Esophagus squamous epithelium (tissue), 5 donors: ENCODE measurements at regions not wholly inside any gene's neighbourhood (a gene's known extent, or its start where the extent isn't known, plus 50 kb on each side); places are given as distances from the start of the nearest gene placed in this dataset.

ENCODE experiments used
- DNase-seq: peaks from one replicate; lab custom pipeline; 2025; lab: John Stamatoyannopoulos, UW
- H3K27ac ChIP-seq, 4 donors: fragments of 200-600 bp; sonication (generic); one replicate each; pipeline ENCODE4 v1.5.1; 2016 to 2019; ENCODE audit warnings: mild to moderate bottlenecking in 1 of 4
- H3K27me3 ChIP-seq, 4 donors: fragments of 200-600 bp; sonication (generic); 1 replicate in 3 of 4; 2 replicates in 1 of 4; pipeline versions ENCODE4 v1.5.1 to v1.6.0; 2017 to 2021; ENCODE audit warnings: antibody characterized with exemption in 1 of 4
- H3K36me3 ChIP-seq, 3 donors: fragments of 200-600 bp; sonication (generic); one replicate each; pipeline ENCODE4 v1.5.1; 2016 to 2019
- H3K4me1 ChIP-seq, 3 donors: fragments of 200-600 bp; sonication (generic); one replicate each; pipeline ENCODE4 v1.5.1; 2017 to 2019
- H3K4me3 ChIP-seq, 4 donors: fragments of 200-600 bp; sonication (generic); 1 replicate in 3 of 4; 2 replicates in 1 of 4; pipeline ENCODE4 v1.5.1; 2016 to 2019; ENCODE audit warnings: mild to moderate bottlenecking in 2 of 4, moderate library complexity in 1 of 4
- H3K9me3 ChIP-seq, 3 donors: fragments of 200-600 bp; sonication (generic); one replicate each; pipeline ENCODE4 v1.5.1; 2016 to 2019
- POLR2A ChIP-seq, 4 donors: fragments of 450-650 bp; IDR thresholded peaks; one replicate each; pipeline ENCODE4 v1.6.1; 2017; ENCODE audit warnings: antibody characterized with exemption in 4 of 4, mild to moderate bottlenecking in 4 of 4, moderate library complexity in 3 of 4
- WGBS, 2 donors: methylation state at CpG; one replicate each; pipeline ENCODE4 v1.1.5; 2018; 5-methylcytosine and 5-hydroxymethylcytosine counted together
- intact Hi-C: fragments of 100-400 bp; cut with DNase I; formaldehyde crosslinking; loops from one replicate; pipeline ENCODE4 v1.15.0; 2022
- TF ChIP-seq, protein P1 (sequence below), 6 experiments: fragments of 450-650 bp in 4 of 6; fragments of 200-600 bp in 2 of 6; sonication (generic) in 2 of 6; IDR thresholded peaks; one replicate each; pipeline ENCODE4 v1.5.1; 2016 to 2019; ENCODE audit warnings: antibody characterized with exemption in 6 of 6, mild to moderate bottlenecking in 4 of 6, moderate library complexity in 4 of 6
- donor health status: DM: yes; HTN: yes; CAD: no.

DNA sequence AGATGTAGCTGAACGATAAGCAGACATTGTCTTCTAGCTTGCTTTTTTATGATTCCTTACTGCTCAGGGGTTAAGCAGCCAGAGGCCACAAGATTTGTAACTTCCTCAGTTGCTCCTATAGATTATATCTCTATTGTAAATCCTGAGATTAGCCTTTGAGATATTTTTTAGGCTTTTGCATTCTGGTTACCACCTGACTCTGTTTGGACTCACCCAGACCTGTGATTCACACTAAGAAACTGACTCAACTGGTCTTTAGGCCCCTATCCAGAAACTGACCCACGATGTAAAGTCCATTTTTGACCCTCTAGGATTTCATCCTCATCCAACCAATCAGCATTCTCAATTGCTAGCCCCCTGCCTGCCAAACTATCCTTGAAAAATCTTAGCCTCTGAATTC is 194.4 kb downstream of the RASSF9 start:
- H3K36me3 ChIP-seq = no peaks in the 10 kb centered on the region
- TF ChIP-seq POLR2A (IDR thresholded peaks at IDR 0.05) = no peak
- TF ChIP-seq, protein P1, sequence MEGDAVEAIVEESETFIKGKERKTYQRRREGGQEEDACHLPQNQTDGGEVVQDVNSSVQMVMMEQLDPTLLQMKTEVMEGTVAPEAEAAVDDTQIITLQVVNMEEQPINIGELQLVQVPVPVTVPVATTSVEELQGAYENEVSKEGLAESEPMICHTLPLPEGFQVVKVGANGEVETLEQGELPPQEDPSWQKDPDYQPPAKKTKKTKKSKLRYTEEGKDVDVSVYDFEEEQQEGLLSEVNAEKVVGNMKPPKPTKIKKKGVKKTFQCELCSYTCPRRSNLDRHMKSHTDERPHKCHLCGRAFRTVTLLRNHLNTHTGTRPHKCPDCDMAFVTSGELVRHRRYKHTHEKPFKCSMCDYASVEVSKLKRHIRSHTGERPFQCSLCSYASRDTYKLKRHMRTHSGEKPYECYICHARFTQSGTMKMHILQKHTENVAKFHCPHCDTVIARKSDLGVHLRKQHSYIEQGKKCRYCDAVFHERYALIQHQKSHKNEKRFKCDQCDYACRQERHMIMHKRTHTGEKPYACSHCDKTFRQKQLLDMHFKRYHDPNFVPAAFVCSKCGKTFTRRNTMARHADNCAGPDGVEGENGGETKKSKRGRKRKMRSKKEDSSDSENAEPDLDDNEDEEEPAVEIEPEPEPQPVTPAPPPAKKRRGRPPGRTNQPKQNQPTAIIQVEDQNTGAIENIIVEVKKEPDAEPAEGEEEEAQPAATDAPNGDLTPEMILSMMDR (IDR thresholded peaks at IDR 0.05) = no peak
- WGBS, 2 donors = 45 to 54% methylated on average over 2 of the region's 2 CpGs
- intact Hi-C loops = no loop called here
- no peak overlapping the region for H3K4me3 ChIP-seq
- H3K9me3 ChIP-seq = no peaks in the 10 kb centered on the region
- peak overlapping the region in 1 of 4 donors; percentile 23 for H3K27ac ChIP-seq
- H3K27me3 ChIP-seq = no peaks in the 10 kb centered on the region
- H3K4me1 ChIP-seq = peaks cover 0 to 48% (median 0%) of the 10 kb centered on the region in 3 donors
- no peak for DNase-seq

DNA sequence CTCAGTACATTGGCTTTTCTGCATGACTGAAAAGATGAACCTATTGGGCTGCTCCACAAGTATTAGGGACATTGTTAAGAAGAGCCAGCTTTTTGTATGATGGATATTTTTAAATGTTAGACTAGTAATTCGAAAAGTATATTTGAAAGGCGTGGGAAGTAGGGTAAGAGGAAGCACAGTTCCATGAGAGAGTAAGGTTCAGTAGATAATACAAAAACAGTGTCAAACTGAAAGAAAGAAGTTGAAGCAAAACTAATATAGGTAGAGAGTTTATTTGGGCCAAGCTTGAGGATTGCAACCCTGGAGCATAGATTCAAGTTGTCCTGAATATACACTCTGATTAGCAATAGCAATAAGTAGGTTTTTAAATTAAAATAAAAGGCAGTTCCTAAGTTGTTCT is 193.9 kb downstream of the RASSF9 start:
- intact Hi-C loops = no loop called here
- WGBS, 2 donors = 78 to 80% methylated on average over 2 of the region's 2 CpGs
- TF ChIP-seq, protein P1 (IDR thresholded peaks at IDR 0.05) = no peak
- TF ChIP-seq POLR2A (IDR thresholded peaks at IDR 0.05) = no peak
- no peak for DNase-seq
- Histone ChIP-seq H3K27me3 (no peaks in the 10 kb centered on the region), H3K9me3 (no peaks in the 10 kb centered on the region), H3K4me3 (no peak overlapping the region), H3K36me3 (no peaks in the 10 kb centered on the region), H3K4me1 (peaks cover 0 to 50% (median 0%) of the 10 kb centered on the region in 3 donors), H3K27ac (peak overlapping the region in 1 of 4 donors; percentile 23)

DNA sequence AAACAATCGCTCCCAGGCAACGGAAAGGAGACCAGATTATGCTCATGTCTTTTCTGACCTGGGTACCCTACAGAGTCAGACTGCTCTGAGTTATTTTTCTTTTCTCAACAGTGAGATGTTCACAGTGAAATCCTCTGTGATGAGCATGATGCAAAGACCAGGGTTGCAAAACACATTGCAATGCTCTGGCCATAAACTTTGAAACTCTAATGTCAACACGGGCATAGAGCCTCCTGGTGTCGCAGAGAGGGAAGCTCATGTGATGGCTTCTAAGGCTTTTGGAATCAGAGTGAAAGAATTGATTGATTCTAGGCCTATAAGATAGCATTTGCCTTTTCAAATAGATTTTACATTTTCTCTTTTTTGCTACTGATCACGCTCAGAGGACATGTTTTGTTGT is 193.4 kb downstream of the RASSF9 start:
- TF ChIP-seq, protein P1 (IDR thresholded peaks at IDR 0.05) = peak in 1 of 6 experiments; percentile 14
- TF ChIP-seq POLR2A (IDR thresholded peaks at IDR 0.05) = no peak
- DNase-seq = no peak
- Histone ChIP-seq H3K4me1 (peaks cover 0 to 50% (median 0%) of the 10 kb centered on the region in 3 donors), H3K36me3 (no peaks in the 10 kb centered on the region), H3K27me3 (no peaks in the 10 kb centered on the region), H3K4me3 (no peak overlapping the region), H3K27ac (no peak overlapping the region), H3K9me3 (no peaks in the 10 kb centered on the region)
- WGBS, 2 donors = 68 to 79% methylated on average over 5 of the region's 5 CpGs
- intact Hi-C loops = no loop called here

DNA sequence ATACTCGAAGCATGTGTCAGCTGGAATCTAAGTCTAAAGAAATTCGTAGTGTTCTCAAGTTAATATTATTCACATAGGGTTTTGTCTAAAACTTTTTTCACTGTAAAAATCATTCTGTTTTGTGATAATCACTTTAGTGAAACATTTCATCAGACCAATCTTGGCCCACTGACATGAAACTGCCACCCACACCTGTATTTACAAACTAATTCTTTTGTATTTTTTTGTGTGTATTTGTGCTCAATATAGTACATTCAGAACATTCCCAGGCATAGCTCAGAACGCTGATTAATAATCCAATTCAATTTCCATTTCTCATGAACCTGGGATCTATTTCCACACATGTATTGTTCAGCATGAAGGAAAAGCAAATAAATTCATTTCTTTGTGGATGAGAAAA is 191.7 kb downstream of the RASSF9 start:
- 25 to 32% methylated on average over 3 of the region's 3 CpGs for WGBS, 2 donors
- Histone ChIP-seq H3K27ac (peak overlapping the region in 1 of 4 donors; percentile 40), H3K4me3 (no peak overlapping the region), H3K36me3 (no peaks in the 10 kb centered on the region), H3K4me1 (peaks cover 0 to 50% (median 0%) of the 10 kb centered on the region in 3 donors), H3K27me3 (no peaks in the 10 kb centered on the region), H3K9me3 (no peaks in the 10 kb centered on the region)
- intact Hi-C loops = no loop called here
- no peak for DNase-seq
- no peak for TF ChIP-seq POLR2A (IDR thresholded peaks at IDR 0.05)
- TF ChIP-seq, protein P1 (IDR thresholded peaks at IDR 0.05) = no peak

DNA sequence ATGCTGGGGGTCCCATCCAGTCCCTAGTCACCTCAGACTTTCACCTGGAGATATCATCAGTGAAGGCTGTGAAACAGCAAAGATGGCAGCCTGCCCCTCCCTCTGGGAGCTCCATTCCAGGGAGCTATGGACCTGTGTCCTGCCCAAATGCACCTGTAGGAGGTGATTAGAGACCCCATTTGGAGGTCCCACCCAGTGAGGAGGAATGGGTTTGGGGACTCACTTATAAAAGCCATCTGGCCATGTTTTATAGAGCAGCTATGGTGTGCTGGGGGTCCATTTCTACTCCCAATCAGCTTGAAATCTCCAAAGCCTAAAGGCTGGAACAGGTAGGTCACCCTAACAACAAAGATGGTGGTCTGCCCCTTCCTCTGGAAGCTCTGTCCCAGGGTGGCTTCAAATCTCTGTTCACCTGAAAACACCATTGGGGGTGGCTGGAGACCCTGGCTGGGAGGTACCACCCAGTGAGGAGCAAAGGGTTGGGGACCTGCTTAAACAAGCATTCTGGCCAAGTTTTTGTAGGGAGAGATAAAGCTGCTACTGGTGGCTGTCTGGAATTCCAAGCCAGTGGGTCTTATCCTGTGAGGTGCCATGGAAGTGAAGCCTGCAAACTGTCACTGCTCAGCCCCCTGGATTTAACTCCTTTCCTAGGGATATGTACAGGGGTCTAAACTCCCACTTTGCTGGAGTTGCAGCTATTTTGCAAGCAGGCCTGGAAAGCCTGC is 182.3 kb downstream of the RASSF9 start:
- no peak for DNase-seq
- Histone ChIP-seq H3K9me3 (peaks cover 0 to 18% (median 0%) of the 10 kb centered on the region in 3 donors), H3K4me1 (no peaks in the 10 kb centered on the region), H3K27me3 (no peaks in the 10 kb centered on the region), H3K4me3 (no peak overlapping the region), H3K36me3 (no peaks in the 10 kb centered on the region), H3K27ac (no peak overlapping the region)
- intact Hi-C loops = no loop called here
- TF ChIP-seq POLR2A (IDR thresholded peaks at IDR 0.05) = no peak
- TF ChIP-seq, protein P1 (IDR thresholded peaks at IDR 0.05) = no peak
